Transverse colon (tissue), 4 donors: ENCODE measurements at regions not wholly inside any gene's neighbourhood (a gene's known extent, or its start where the extent isn't known, plus 50 kb on each side); places are given as distances from the start of the nearest gene placed in this dataset.

Source experiments
- DNase-seq: peaks from one replicate; pipeline ENCODE4 v3.0.0-alpha.2; 2019
- H3K27ac ChIP-seq, 4 donors: fragments of 200-600 bp; sonication (generic); 2 replicates each; pipeline ENCODE4 v1.5.1; 2016 to 2018; ENCODE audit warnings: inconsistent platforms in 4 of 4
- H3K27me3 ChIP-seq: fragments of 200-600 bp; sonication (generic); 2 replicates; pipeline ENCODE4 v1.5.1; 2017; ENCODE audit warnings: inconsistent platforms
- H3K36me3 ChIP-seq, 4 donors: fragments of 200-600 bp; sonication (generic); 2 replicates each; pipeline ENCODE4 v1.5.1; 2017 to 2019; ENCODE audit warnings: inconsistent platforms in 4 of 4
- H3K4me1 ChIP-seq, 4 donors: fragments of 200-600 bp; sonication (generic); 2 replicates each; pipeline ENCODE4 v1.5.1; 2017 to 2020; ENCODE audit warnings: inconsistent platforms in 4 of 4
- H3K4me3 ChIP-seq, 4 donors: fragments of 200-600 bp; sonication (generic); 1 replicate in 1 of 4; 2 replicates in 3 of 4; pipeline versions ENCODE4 v1.5.1 to v1.6.1; 2017 to 2019; ENCODE audit warnings: inconsistent platforms in 4 of 4
- H3K9me3 ChIP-seq, 2 donors: fragments of 200-600 bp; sonication (generic); 2 replicates each; pipeline ENCODE4 v1.5.1; 2017 to 2019; ENCODE audit warnings: inconsistent platforms in 2 of 2
- EP300 ChIP-seq: sonication (generic); formaldehyde crosslinking; IDR thresholded peaks from one replicate; pipeline ENCODE4 v1.6.1; 2017; ENCODE audit warnings: antibody characterized with exemption, low read depth
- POLR2A ChIP-seq: fragments of 450-650 bp; IDR thresholded peaks from one replicate; pipeline ENCODE4 v1.6.1; 2016; ENCODE audit warnings: antibody characterized with exemption, mild to moderate bottlenecking, moderate library complexity
- POLR2AphosphoS5 ChIP-seq, 3 donors: sonication (generic); formaldehyde crosslinking; IDR thresholded peaks; one replicate each; pipeline ENCODE4 v1.6.1; 2016; ENCODE audit warnings: antibody characterized with exemption in 3 of 3
- WGBS, 2 donors: methylation state at CpG; one replicate each; pipeline ENCODE4 v1.1.5; 2018; ENCODE audit warnings: low coverage in 1 of 2; 5-methylcytosine and 5-hydroxymethylcytosine counted together
- in situ Hi-C, 4 donors: fragments of 200-750 bp; cut with MboI; loops; one replicate each; pipeline versions ENCODE4 v1.15.0 to v1.15.1; 2017; ENCODE audit warnings: low sequenced_read_pairs in 3 of 4, low pct_ligation_motif_present in 1 of 4, low pct_unique_long_range_greater_than_20kb in 1 of 4
- intact Hi-C: fragments of 100-400 bp; cut with DNase I; formaldehyde crosslinking; loops from one replicate; pipeline ENCODE4 v1.15.1; 2023; ENCODE audit warnings: low total_unique reads
- TF ChIP-seq, protein P1 (sequence below), 5 experiments: fragments of 200-600 bp in 3 of 5; fragments of 450-650 bp in 2 of 5; sonication (generic) in 3 of 5; IDR thresholded peaks; 1 replicate in 2 of 5; 2 replicates in 3 of 5; pipeline ENCODE4 v1.5.1; 2016 to 2017; ENCODE audit warnings: antibody characterized with exemption in 5 of 5, inconsistent platforms in 3 of 5, mild to moderate bottlenecking in 2 of 5, moderate library complexity in 1 of 5

DNA sequence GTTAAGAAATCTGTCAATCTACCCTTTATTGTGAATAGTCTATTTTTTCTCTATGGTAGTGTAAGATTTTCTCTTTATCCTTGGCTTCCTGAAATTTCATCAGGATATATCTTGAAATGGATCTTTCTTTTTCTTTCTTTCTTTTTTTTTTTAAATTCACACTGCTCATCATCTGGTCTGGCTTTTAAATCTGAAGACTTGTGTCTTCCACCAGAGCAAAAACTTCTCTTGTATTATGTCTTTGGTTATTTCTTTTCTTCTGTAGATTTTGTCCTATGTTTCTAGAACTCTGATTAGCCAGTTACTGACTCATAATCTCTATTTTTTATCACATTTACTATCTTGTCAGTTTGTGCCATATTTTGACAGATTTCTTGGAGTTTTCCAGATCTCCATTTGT is 133.8 kb upstream of the LMO4 start:
- H3K36me3 ChIP-seq = no peaks in the 10 kb centered on the region
- intact Hi-C loops = no loop called here
- H3K27ac ChIP-seq = no peak overlapping the region
- in situ Hi-C loops = no loop called here
- no peak for DNase-seq
- TF ChIP-seq, protein P1, sequence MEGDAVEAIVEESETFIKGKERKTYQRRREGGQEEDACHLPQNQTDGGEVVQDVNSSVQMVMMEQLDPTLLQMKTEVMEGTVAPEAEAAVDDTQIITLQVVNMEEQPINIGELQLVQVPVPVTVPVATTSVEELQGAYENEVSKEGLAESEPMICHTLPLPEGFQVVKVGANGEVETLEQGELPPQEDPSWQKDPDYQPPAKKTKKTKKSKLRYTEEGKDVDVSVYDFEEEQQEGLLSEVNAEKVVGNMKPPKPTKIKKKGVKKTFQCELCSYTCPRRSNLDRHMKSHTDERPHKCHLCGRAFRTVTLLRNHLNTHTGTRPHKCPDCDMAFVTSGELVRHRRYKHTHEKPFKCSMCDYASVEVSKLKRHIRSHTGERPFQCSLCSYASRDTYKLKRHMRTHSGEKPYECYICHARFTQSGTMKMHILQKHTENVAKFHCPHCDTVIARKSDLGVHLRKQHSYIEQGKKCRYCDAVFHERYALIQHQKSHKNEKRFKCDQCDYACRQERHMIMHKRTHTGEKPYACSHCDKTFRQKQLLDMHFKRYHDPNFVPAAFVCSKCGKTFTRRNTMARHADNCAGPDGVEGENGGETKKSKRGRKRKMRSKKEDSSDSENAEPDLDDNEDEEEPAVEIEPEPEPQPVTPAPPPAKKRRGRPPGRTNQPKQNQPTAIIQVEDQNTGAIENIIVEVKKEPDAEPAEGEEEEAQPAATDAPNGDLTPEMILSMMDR (IDR thresholded peaks at IDR 0.05) = no peak
- TF ChIP-seq EP300 = no peak
- TF ChIP-seq POLR2A = no peak
- TF ChIP-seq POLR2AphosphoS5 (IDR thresholded peaks at IDR 0.05) = no peak
- H3K27me3 ChIP-seq = no peaks in the 10 kb centered on the region
- no peak overlapping the region for H3K4me3 ChIP-seq
- peaks cover 4 to 7% of the 10 kb centered on the region in 2 donors for H3K9me3 ChIP-seq
- no peaks in the 10 kb centered on the region for H3K4me1 ChIP-seq

DNA sequence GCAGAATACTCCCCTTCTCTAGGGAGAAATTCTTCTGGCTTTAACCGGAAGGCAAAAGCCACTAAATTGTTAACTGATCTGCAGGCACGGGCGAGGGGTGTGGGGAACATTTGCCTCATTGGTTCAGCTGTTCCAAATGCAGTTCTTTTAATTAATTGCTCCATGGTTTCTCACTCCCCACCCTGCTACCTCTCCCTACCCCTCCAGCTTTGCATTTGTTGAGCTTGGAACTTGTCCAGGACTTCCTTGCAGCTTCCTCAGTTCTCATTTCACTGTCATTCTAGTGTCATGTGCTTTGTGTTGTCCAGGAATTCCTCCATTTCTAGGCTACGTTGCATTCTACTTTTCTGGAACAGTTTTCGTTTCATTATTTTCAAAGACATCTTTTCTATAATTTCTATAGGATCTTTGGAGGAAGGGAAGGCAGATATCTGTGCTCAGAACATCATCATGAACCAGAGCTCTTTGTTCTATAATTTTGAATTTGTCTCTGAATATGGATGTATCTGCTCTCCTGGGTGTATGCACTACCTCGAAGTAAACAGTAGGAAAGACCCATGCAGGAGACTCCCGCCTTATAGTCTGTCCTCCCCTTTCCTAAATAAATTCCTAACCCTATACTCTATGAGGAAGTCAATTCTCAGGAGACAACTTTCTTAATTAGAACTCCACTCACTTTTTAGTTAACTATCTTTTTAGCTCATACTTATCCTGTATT is 132.4 kb upstream of the LMO4 start:
- H3K9me3 ChIP-seq = peaks cover 4 to 7% of the 10 kb centered on the region in 2 donors
- no peak overlapping the region for H3K4me3 ChIP-seq
- no peak for DNase-seq
- intact Hi-C loops (no loop called here), in situ Hi-C loops (no loop called here)
- H3K4me1 ChIP-seq = no peaks in the 10 kb centered on the region
- no peak overlapping the region for H3K27ac ChIP-seq
- WGBS, 2 donors = 80 to 82% methylated on average over 7 of the region's 7 CpGs
- no peaks in the 10 kb centered on the region for H3K36me3 ChIP-seq
- no peaks in the 10 kb centered on the region for H3K27me3 ChIP-seq
- TF ChIP-seq POLR2A (no peak), EP300 (no peak), POLR2AphosphoS5 (IDR thresholded peaks at IDR 0.05) (no peak)
- TF ChIP-seq, protein P1 (IDR thresholded peaks at IDR 0.05) = no peak

DNA sequence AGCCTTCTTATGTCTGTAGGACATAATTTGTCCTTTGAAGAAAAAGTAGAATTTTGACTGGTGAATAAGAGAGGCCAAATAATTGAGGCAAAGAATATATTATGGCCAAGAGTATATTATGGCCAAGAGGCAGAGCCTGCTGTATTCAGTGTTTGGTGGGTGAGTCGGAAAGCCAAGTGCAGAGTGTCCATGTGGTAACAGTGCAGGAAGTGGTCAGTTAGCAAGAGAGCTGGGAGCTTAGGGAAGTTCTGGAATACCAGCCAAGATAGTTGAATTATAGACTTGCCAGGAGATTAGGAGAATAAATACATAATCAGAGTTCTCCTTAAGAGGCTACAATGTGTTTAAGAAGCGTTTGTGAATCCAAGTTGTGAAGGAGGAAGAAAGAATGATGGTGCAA is 131.5 kb upstream of the LMO4 start:
- no peaks in the 10 kb centered on the region for H3K27me3 ChIP-seq
- H3K36me3 ChIP-seq = no peaks in the 10 kb centered on the region
- no peaks in the 10 kb centered on the region for H3K4me1 ChIP-seq
- TF ChIP-seq, protein P1 (IDR thresholded peaks at IDR 0.05) = no peak
- TF ChIP-seq EP300 (no peak), POLR2A (no peak), POLR2AphosphoS5 (IDR thresholded peaks at IDR 0.05) (no peak)
- 57 to 71% methylated on average over 2 of the region's 2 CpGs for WGBS, 2 donors
- H3K27ac ChIP-seq = no peak overlapping the region
- no peak overlapping the region for H3K4me3 ChIP-seq
- in situ Hi-C loops = no loop called here
- peaks cover 4 to 7% of the 10 kb centered on the region in 2 donors for H3K9me3 ChIP-seq
- no peak for DNase-seq
- intact Hi-C loops = no loop called here

DNA sequence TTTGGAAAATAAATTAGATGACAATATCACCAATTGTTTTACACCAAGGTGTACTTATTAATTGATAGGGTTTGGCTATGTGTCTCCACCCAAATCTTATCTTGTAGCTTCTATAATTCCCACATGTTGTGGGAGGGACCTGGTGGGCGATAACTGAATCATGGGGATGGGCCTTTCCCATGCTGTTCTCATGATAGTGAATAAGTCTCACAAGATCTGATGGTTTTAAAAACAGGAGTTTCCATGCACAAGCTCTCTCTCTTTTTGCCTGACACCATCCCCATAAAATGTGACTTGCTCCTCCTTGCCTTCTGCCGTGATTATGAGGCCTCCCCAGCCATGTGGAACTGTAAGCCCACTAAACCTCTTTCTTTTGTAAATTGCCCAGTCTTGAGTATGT is 131.0 kb upstream of the LMO4 start:
- Histone ChIP-seq H3K36me3 (no peaks in the 10 kb centered on the region), H3K27me3 (no peaks in the 10 kb centered on the region), H3K4me3 (no peak overlapping the region), H3K27ac (no peak overlapping the region), H3K9me3 (peaks cover 4 to 7% of the 10 kb centered on the region in 2 donors), H3K4me1 (no peaks in the 10 kb centered on the region)
- intact Hi-C loops = no loop called here
- no peak for DNase-seq
- TF ChIP-seq POLR2AphosphoS5 (IDR thresholded peaks at IDR 0.05) (no peak), POLR2A (no peak), EP300 (no peak)
- TF ChIP-seq, protein P1 (IDR thresholded peaks at IDR 0.05) = no peak
- 83% methylated on average over 2 of the region's 2 CpGs; no CpG with 5 or more reads in 1 of the 2 donors for WGBS, 2 donors
- in situ Hi-C loops = no loop called here
